ENCODE measurements at regions not wholly inside any gene's neighbourhood (a gene's known extent, or its start where the extent isn't known, plus 50 kb on each side); places are given as distances from the start of the nearest gene placed in this dataset.

GRCh38 chr5:135088911-135089310 lies 54.9 kb upstream of the PITX1 start:
- ChIA-PET POLR2A (ENCODE audit: low non-redundant PET) (no interaction called here), CTCF (no interaction called here)
- TF ChIP-seq EZH2 (IDR thresholded peaks at IDR 0.05; ENCODE audit: borderline replicate concordance, low read depth, low read length, poor library complexity, severe bottlenecking) (no peak), CTCF (conservative IDR thresholded peaks at IDR 0.05; ENCODE audit: low read depth, low read length) (no peak)
- intact Hi-C loops (cut with micrococcal nuclease; ENCODE audit: unreplicated experiment): no loop called here
- H3K9me3 ChIP-seq (ENCODE audit: low read depth, low read length, poor library complexity, severe bottlenecking): no peaks in the 10 kb centered on the region
- no peak for DNase-seq (ENCODE audit: low spot score)
- H3K36me3 ChIP-seq (ENCODE audit: insufficient read depth, low read length, poor library complexity, severe bottlenecking): no peaks in the 10 kb centered on the region
- H3K27me3 ChIP-seq (replicated peaks; ENCODE audit: insufficient read depth, low read depth, low read length, poor library complexity): no peaks in the 10 kb centered on the region
- BruUV-seq (replicated peaks): no TSS peak
- no peak overlapping the region for H3K4me3 ChIP-seq (ENCODE audit: low read depth, low read length, poor library complexity, severe bottlenecking)
- no peaks in the 10 kb centered on the region for H3K4me1 ChIP-seq (ENCODE audit: insufficient read depth, low read length, poor library complexity, severe bottlenecking)
- H3K27ac ChIP-seq (ENCODE audit: low read depth, low read length, poor library complexity, severe bottlenecking): no peak overlapping the region

- TF ChIP-seq EZH2 (IDR thresholded peaks at IDR 0.05; ENCODE audit: borderline replicate concordance, low read depth, low read length, poor library complexity, severe bottlenecking) (no peak), CTCF (conservative IDR thresholded peaks at IDR 0.05; ENCODE audit: low read depth, low read length) (no peak)
- no peaks in the 10 kb centered on the region for H3K36me3 ChIP-seq (ENCODE audit: insufficient read depth, low read length, poor library complexity, severe bottlenecking)
- no peak for DNase-seq (ENCODE audit: low spot score)
- H3K9me3 ChIP-seq (ENCODE audit: low read depth, low read length, poor library complexity, severe bottlenecking): no peaks in the 10 kb centered on the region
- H3K4me3 ChIP-seq (ENCODE audit: low read depth, low read length, poor library complexity, severe bottlenecking): no peak overlapping the region
- no peak overlapping the region for H3K27ac ChIP-seq (ENCODE audit: low read depth, low read length, poor library complexity, severe bottlenecking)
- no peaks in the 10 kb centered on the region for H3K4me1 ChIP-seq (ENCODE audit: insufficient read depth, low read length, poor library complexity, severe bottlenecking)
- H3K27me3 ChIP-seq (replicated peaks; ENCODE audit: insufficient read depth, low read depth, low read length, poor library complexity): no peaks in the 10 kb centered on the region
- intact Hi-C loops (cut with micrococcal nuclease; ENCODE audit: unreplicated experiment): no loop called here
- no TSS peak for BruUV-seq (replicated peaks)
- ChIA-PET CTCF (no interaction called here), POLR2A (ENCODE audit: low non-redundant PET) (no interaction called here)
Measured at GRCh38 chr5:135087950-135088349, 53.9 kb upstream of the PITX1 start.

- H3K27me3 ChIP-seq (replicated peaks; ENCODE audit: insufficient read depth, low read depth, low read length, poor library complexity): no peaks in the 10 kb centered on the region
- intact Hi-C loops (cut with micrococcal nuclease; ENCODE audit: unreplicated experiment): no loop called here
- BruUV-seq (replicated peaks): no TSS peak
- TF ChIP-seq EZH2 (IDR thresholded peaks at IDR 0.05; ENCODE audit: borderline replicate concordance, low read depth, low read length, poor library complexity, severe bottlenecking) (no peak), CTCF (conservative IDR thresholded peaks at IDR 0.05; ENCODE audit: low read depth, low read length) (no peak)
- ChIA-PET CTCF (interaction anchor here (0.5 kb wide), 1 partner anchor 566 kb away, joined by 16 read pairs; no protein-coding TSS in a partner anchor), POLR2A (ENCODE audit: low non-redundant PET) (interaction anchor here (0.6 kb wide), 1 partner anchor 35 kb away, joined by 4 read pairs; no protein-coding TSS in a partner anchor)
- H3K9me3 ChIP-seq (ENCODE audit: low read depth, low read length, poor library complexity, severe bottlenecking): peaks cover 9% of the 10 kb centered on the region
- H3K27ac ChIP-seq (ENCODE audit: low read depth, low read length, poor library complexity, severe bottlenecking): no peak overlapping the region
- no peaks in the 10 kb centered on the region for H3K36me3 ChIP-seq (ENCODE audit: insufficient read depth, low read length, poor library complexity, severe bottlenecking)
- no peak overlapping the region for H3K4me3 ChIP-seq (ENCODE audit: low read depth, low read length, poor library complexity, severe bottlenecking)
- H3K4me1 ChIP-seq (ENCODE audit: insufficient read depth, low read length, poor library complexity, severe bottlenecking): no peaks in the 10 kb centered on the region
- DNase-seq (ENCODE audit: low spot score): no peak
Measured at GRCh38 chr5:135085936-135086725, 52.1 kb upstream of the PITX1 start.
